SU-DHL-6 (cell line): ENCODE measurements at regions not wholly inside any gene's neighbourhood (a gene's known extent, or its start where the extent isn't known, plus 50 kb on each side); places are given as distances from the start of the nearest gene placed in this dataset.

Experiments
- H2AFZ ChIP-seq: fragments of 200-600 bp; sonication (generic); 2 replicates; pipeline ENCODE4 v1.6.1; 2014; ENCODE audit warnings: low read depth, mild to moderate bottlenecking, moderate library complexity, mixed read lengths, antibody characterized with exemption, low read length; ENCODE audit not compliant: severe bottlenecking
- H3F3A ChIP-seq: fragments of 200-600 bp; shearing (Covaris generic); 2 replicates; pipeline ENCODE4 v1.6.0; 2016; ENCODE audit warnings: antibody characterized with exemption, mild to moderate bottlenecking; ENCODE audit not compliant: insufficient read depth
- H3K27ac ChIP-seq: fragments of 200-600 bp; sonication (generic); 2 replicates; pipeline ENCODE4 v1.5.1; 2016; ENCODE audit warnings: low read depth, mild to moderate bottlenecking, low read length, moderate library complexity, mixed read lengths
- H3K27me3 ChIP-seq: fragments of 200-600 bp; sonication (generic), shearing (Covaris generic); 2 replicates; pipeline ENCODE4 v1.6.0; 2014; ENCODE audit warnings: mild to moderate bottlenecking, low read length
- H3K36me3 ChIP-seq: fragments of 200-600 bp; sonication (generic); 2 replicates; pipeline ENCODE4 v1.6.1; 2014; ENCODE audit warnings: mild to moderate bottlenecking, low read length, mixed read lengths
- H3K4me2 ChIP-seq: fragments of 300-600, 200-600 bp; shearing (Covaris generic), sonication (generic); 2 replicates; pipeline ENCODE4 v1.6.0; 2014; ENCODE audit warnings: low read length, low read depth, mild to moderate bottlenecking; ENCODE audit not compliant: poor library complexity, severe bottlenecking
- H3K4me3 ChIP-seq: fragments of 200-600 bp; sonication (generic); 2 replicates; pipeline ENCODE4 v1.5.1; 2014; ENCODE audit warnings: antibody characterized with exemption, low read length, mild to moderate bottlenecking, mixed read lengths; ENCODE audit not compliant: insufficient read depth, poor library complexity, severe bottlenecking
- H3K79me2 ChIP-seq: fragments of 200-600 bp; sonication (generic); 2 replicates; pipeline ENCODE4 v1.6.1; 2014; ENCODE audit warnings: mild to moderate bottlenecking, low read length, moderate library complexity; ENCODE audit not compliant: insufficient read depth
- H3K9ac ChIP-seq: fragments of 200-600 bp; sonication (generic); 2 replicates; pipeline ENCODE4 v1.7.0; 2014; ENCODE audit warnings: mild to moderate bottlenecking, low read length
- H3K9me2 ChIP-seq: fragments of 200-600 bp; sonication (generic); replicated peaks from 2 replicates; pipeline ENCODE4 v1.6.1; 2014; ENCODE audit warnings: low read length; ENCODE audit not compliant: insufficient read depth
- H3K9me3 ChIP-seq: fragments of 200-600 bp; sonication (generic); 2 replicates; pipeline ENCODE4 v1.6.1; 2014; ENCODE audit warnings: low read length, mixed read lengths; ENCODE audit not compliant: insufficient read depth
- H4K20me1 ChIP-seq: fragments of 200-600 bp; sonication (generic); 2 replicates; pipeline ENCODE4 v1.6.1; 2014; ENCODE audit warnings: low read depth, mild to moderate bottlenecking, antibody characterized with exemption, low read length, moderate library complexity, mixed read lengths
- CTCF ChIP-seq: fragments of 200-600 bp; sonication (generic); IDR thresholded peaks from one replicate; pipeline ENCODE4 v1.5.1; 2017; ENCODE audit warnings: antibody characterized with exemption, mild to moderate bottlenecking, low read length, moderate library complexity; ENCODE audit not compliant: insufficient read depth, poor library complexity, severe bottlenecking
- EZH2phosphoT487 ChIP-seq: fragments of 200-600 bp; sonication (generic), shearing (Covaris generic); conservative IDR thresholded peaks from 2 replicates; pipeline ENCODE4 v1.6.1; 2018; ENCODE audit warnings: mild to moderate bottlenecking, antibody characterized with exemption, low read length, moderate library complexity, mixed read lengths

GRCh38 chr6:74757813-74758212, 448.0 kb downstream of the COL12A1 start:
- Histone ChIP-seq H3K4me2 (no peak overlapping the region), H3K9me2 (no peaks in the 10 kb centered on the region), H2AFZ (no peak overlapping the region), H3K27me3 (no peaks in the 10 kb centered on the region), H3K79me2 (no peaks in the 10 kb centered on the region), H3K9ac (no peak overlapping the region), H3F3A (no peaks in the 10 kb centered on the region), H3K27ac (no peak overlapping the region), H3K4me3 (no peak overlapping the region), H3K9me3 (no peaks in the 10 kb centered on the region), H4K20me1 (no peaks in the 10 kb centered on the region), H3K36me3 (no peaks in the 10 kb centered on the region)
- TF ChIP-seq CTCF (no peak), EZH2phosphoT487 (no peak)

- no peaks in the 10 kb centered on the region for H3F3A ChIP-seq
- H3K4me2 ChIP-seq = no peak overlapping the region
- H3K27ac ChIP-seq = no peak overlapping the region
- H3K4me3 ChIP-seq = no peak overlapping the region
- H2AFZ ChIP-seq = no peak overlapping the region
- no peak overlapping the region for H3K9ac ChIP-seq
- H3K9me3 ChIP-seq = no peaks in the 10 kb centered on the region
- no peaks in the 10 kb centered on the region for H3K36me3 ChIP-seq
- no peaks in the 10 kb centered on the region for H3K79me2 ChIP-seq
- no peak for TF ChIP-seq CTCF
- no peak for TF ChIP-seq EZH2phosphoT487
- no peaks in the 10 kb centered on the region for H4K20me1 ChIP-seq
- no peaks in the 10 kb centered on the region for H3K27me3 ChIP-seq
- H3K9me2 ChIP-seq = no peaks in the 10 kb centered on the region
Observed at GRCh38 chr6:74756923-74757322, 448.9 kb downstream of the COL12A1 start.

- Histone ChIP-seq H3K27ac (no peak overlapping the region), H3K9me2 (no peaks in the 10 kb centered on the region), H3K9ac (no peak overlapping the region), H3K36me3 (no peaks in the 10 kb centered on the region), H3K9me3 (no peaks in the 10 kb centered on the region), H3K4me3 (no peak overlapping the region), H3K79me2 (no peaks in the 10 kb centered on the region), H2AFZ (no peak overlapping the region), H3F3A (no peaks in the 10 kb centered on the region), H3K27me3 (no peaks in the 10 kb centered on the region), H4K20me1 (no peaks in the 10 kb centered on the region), H3K4me2 (no peak overlapping the region)
- TF ChIP-seq EZH2phosphoT487 = no peak
- TF ChIP-seq CTCF = no peak
Observed at GRCh38 chr6:74755778-74756177, 450.1 kb downstream of the COL12A1 start.

GRCh38 chr6:74755196-74755595, 450.7 kb downstream of the COL12A1 start:
- Histone ChIP-seq H3K9me2 (no peaks in the 10 kb centered on the region), H3K79me2 (no peaks in the 10 kb centered on the region), H4K20me1 (no peaks in the 10 kb centered on the region), H3K9me3 (no peaks in the 10 kb centered on the region), H3K4me3 (no peak overlapping the region), H3F3A (no peaks in the 10 kb centered on the region), H2AFZ (no peak overlapping the region), H3K36me3 (no peaks in the 10 kb centered on the region), H3K9ac (no peak overlapping the region), H3K27ac (no peak overlapping the region), H3K27me3 (no peaks in the 10 kb centered on the region), H3K4me2 (no peak overlapping the region)
- TF ChIP-seq CTCF (no peak), EZH2phosphoT487 (no peak)
